ENCODE measurements at regions not wholly inside any gene's neighbourhood (a gene's known extent, or its start where the extent isn't known, plus 50 kb on each side); places are given as distances from the start of the nearest gene placed in this dataset.

DNA sequence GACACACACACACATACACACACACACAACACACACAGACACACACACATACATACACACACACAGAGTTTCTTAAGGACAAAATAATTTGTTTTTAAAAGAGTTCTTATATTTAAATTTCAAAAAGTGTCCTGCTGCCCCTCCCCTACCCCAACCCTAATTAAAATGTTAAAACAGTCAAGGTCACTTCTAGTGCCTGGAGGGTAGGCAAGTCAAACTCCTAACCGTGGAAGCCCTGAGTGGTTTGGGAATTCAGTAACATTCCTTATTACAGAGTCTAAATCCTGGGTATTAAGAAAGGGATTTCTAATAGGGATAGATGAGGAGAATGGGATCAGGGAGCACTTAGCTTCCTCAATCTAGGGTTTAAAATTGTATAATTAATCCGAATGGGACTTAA, 403.6 kb upstream of the NFIA start:
- H3K36me3 ChIP-seq (ENCODE audit: control insufficient read depth, low read length), result no peaks in the 10 kb centered on the region
- no peaks in the 10 kb centered on the region for H3K9me3 ChIP-seq (ENCODE audit: control insufficient read depth, insufficient read depth, low read length)
- TF ChIP-seq, protein P1, sequence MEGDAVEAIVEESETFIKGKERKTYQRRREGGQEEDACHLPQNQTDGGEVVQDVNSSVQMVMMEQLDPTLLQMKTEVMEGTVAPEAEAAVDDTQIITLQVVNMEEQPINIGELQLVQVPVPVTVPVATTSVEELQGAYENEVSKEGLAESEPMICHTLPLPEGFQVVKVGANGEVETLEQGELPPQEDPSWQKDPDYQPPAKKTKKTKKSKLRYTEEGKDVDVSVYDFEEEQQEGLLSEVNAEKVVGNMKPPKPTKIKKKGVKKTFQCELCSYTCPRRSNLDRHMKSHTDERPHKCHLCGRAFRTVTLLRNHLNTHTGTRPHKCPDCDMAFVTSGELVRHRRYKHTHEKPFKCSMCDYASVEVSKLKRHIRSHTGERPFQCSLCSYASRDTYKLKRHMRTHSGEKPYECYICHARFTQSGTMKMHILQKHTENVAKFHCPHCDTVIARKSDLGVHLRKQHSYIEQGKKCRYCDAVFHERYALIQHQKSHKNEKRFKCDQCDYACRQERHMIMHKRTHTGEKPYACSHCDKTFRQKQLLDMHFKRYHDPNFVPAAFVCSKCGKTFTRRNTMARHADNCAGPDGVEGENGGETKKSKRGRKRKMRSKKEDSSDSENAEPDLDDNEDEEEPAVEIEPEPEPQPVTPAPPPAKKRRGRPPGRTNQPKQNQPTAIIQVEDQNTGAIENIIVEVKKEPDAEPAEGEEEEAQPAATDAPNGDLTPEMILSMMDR (IDR thresholded peaks at IDR 0.05; ENCODE audit: low read depth, low read length, poor library complexity, severe bottlenecking), result no peak
- no peak for TF ChIP-seq EZH2phosphoT487 (IDR thresholded peaks at IDR 0.05; ENCODE audit: borderline replicate concordance, low read length)
- H3K4me1 ChIP-seq (ENCODE audit: control insufficient read depth, low read length), result no peaks in the 10 kb centered on the region
- no peaks in the 10 kb centered on the region for H4K20me1 ChIP-seq (ENCODE audit: control insufficient read depth, insufficient read depth, low read depth, low read length)
- H3K27me3 ChIP-seq (ENCODE audit: control insufficient read depth, low read length), result no peaks in the 10 kb centered on the region
- H3K4me3 ChIP-seq (ENCODE audit: low read length), result no peak overlapping the region
- no peak overlapping the region for H3K27ac ChIP-seq (ENCODE audit: low read depth, low read length)
- no peaks in the 10 kb centered on the region for H3F3A ChIP-seq (ENCODE audit: control insufficient read depth, insufficient read depth)
- H3K9me2 ChIP-seq (replicated peaks; ENCODE audit: control insufficient read depth, low read length), result no peaks in the 10 kb centered on the region; the same call in 1 of the 2 replicates
- H3K79me2 ChIP-seq (ENCODE audit: control insufficient read depth, low read length), result no peaks in the 10 kb centered on the region
- no peak overlapping the region for H3K4me2 ChIP-seq (ENCODE audit: low read length)

DNA sequence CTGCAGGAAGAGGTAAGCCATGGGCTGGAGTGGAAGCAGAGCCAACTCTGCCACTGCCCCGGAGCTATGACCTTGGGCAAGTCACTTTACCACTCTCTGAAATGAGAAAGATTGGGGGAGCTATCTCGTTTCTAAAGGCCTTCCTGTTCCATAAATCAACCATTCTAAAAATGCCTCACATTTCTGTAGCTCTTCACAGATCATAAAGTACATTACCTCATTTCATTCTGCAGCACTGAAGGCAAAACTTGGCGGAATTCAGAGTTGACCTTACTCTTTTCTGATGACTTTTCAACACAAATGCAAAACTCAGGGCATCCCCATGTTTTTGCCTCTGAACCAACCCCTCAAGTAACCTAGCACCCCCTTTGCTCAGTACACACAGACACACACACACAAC, 404.0 kb upstream of the NFIA start:
- H3K36me3 ChIP-seq (ENCODE audit: control insufficient read depth, low read length), result no peaks in the 10 kb centered on the region
- no peak for TF ChIP-seq EZH2phosphoT487 (IDR thresholded peaks at IDR 0.05; ENCODE audit: borderline replicate concordance, low read length)
- TF ChIP-seq, protein P1 (IDR thresholded peaks at IDR 0.05; ENCODE audit: low read depth, low read length, poor library complexity, severe bottlenecking), result no peak

DNA sequence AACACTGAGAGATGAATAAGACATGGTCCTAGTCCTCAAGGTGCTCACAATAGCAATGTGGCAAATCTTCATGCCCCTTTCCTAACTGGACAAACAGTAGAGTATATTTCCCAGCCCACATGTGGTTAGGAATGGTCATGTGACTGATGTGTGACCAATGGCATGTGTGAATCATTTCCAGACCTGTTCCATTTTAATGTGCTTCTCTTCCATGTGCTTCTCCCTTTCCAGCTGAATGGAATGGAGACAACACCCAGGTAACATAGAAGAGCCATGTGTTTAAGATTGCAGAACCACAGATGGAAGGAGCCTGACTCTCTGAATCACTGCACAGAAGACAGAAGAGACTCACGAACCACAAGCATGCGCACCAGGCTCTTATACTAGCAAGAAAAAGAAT, 409.9 kb upstream of the NFIA start:
- H3K79me2 ChIP-seq (ENCODE audit: control insufficient read depth, low read length), result no peaks in the 10 kb centered on the region
- no peaks in the 10 kb centered on the region for H3K9me2 ChIP-seq (replicated peaks; ENCODE audit: control insufficient read depth, low read length)
- no peak overlapping the region for H3K27ac ChIP-seq (ENCODE audit: low read depth, low read length)
- H3F3A ChIP-seq (ENCODE audit: control insufficient read depth, insufficient read depth), result no peaks in the 10 kb centered on the region
- H3K4me2 ChIP-seq (ENCODE audit: low read length), result no peak overlapping the region
- no peaks in the 10 kb centered on the region for H3K27me3 ChIP-seq (ENCODE audit: control insufficient read depth, low read length)
- H3K4me1 ChIP-seq (ENCODE audit: control insufficient read depth, low read length), result no peaks in the 10 kb centered on the region
- no peaks in the 10 kb centered on the region for H3K9me3 ChIP-seq (ENCODE audit: control insufficient read depth, insufficient read depth, low read length)
- H3K4me3 ChIP-seq (ENCODE audit: low read length), result no peak overlapping the region
- H4K20me1 ChIP-seq (ENCODE audit: control insufficient read depth, insufficient read depth, low read depth, low read length), result no peaks in the 10 kb centered on the region
- no peaks in the 10 kb centered on the region for H3K36me3 ChIP-seq (ENCODE audit: control insufficient read depth, low read length)
- TF ChIP-seq EZH2phosphoT487 (IDR thresholded peaks at IDR 0.05; ENCODE audit: borderline replicate concordance, low read length), result no peak
- TF ChIP-seq, protein P1 (IDR thresholded peaks at IDR 0.05; ENCODE audit: low read depth, low read length, poor library complexity, severe bottlenecking), result no peak

More for the DNA sequence above, 404.0 kb upstream of the NFIA start:
- Histone ChIP-seq H3K4me2 (ENCODE audit: low read length) (no peak overlapping the region), H4K20me1 (ENCODE audit: control insufficient read depth, insufficient read depth, low read depth, low read length) (no peaks in the 10 kb centered on the region), H3K9me2 (replicated peaks; ENCODE audit: control insufficient read depth, low read length) (no peaks in the 10 kb centered on the region; the same call in 1 of the 2 replicates), H3K27ac (ENCODE audit: low read depth, low read length) (no peak overlapping the region), H3K4me1 (ENCODE audit: control insufficient read depth, low read length) (no peaks in the 10 kb centered on the region), H3K4me3 (ENCODE audit: low read length) (no peak overlapping the region), H3K27me3 (ENCODE audit: control insufficient read depth, low read length) (no peaks in the 10 kb centered on the region), H3F3A (ENCODE audit: control insufficient read depth, insufficient read depth) (no peaks in the 10 kb centered on the region), H3K9me3 (ENCODE audit: control insufficient read depth, insufficient read depth, low read length) (no peaks in the 10 kb centered on the region), H3K79me2 (ENCODE audit: control insufficient read depth, low read length) (no peaks in the 10 kb centered on the region)

Measured in DOHH2 (cell line).